NCI-H748 (cell line): ENCODE measurements at regions not wholly inside any gene's neighbourhood (a gene's known extent, or its start where the extent isn't known, plus 50 kb on each side); places are given as distances from the start of the nearest gene placed in this dataset.

Experiments
- DNase-seq: peaks from one replicate; lab custom pipeline; 2025; ENCODE audit not compliant: unreplicated experiment; lab: John Stamatoyannopoulos, UW

GRCh38 chr22:26993886-26994285 is 336.5 kb downstream of the MIAT start:
- DNase-seq, result no peak

- no peak for DNase-seq
Observed at GRCh38 chr22:26994801-26995200, 337.4 kb downstream of the MIAT start.

- DNase-seq, result peak; percentile 13
Observed at GRCh38 chr22:26995235-26995634, 337.8 kb downstream of the MIAT start.

- DNase-seq, result no peak
Observed at GRCh38 chr22:26996154-26996553, 338.8 kb downstream of the MIAT start.

GRCh38 chr22:26998129-26998528 is 340.7 kb downstream of the MIAT start:
- no peak for DNase-seq

- no peak for DNase-seq
Observed at GRCh38 chr22:26998716-26999115, 341.3 kb downstream of the MIAT start.

- DNase-seq, result no peak
Observed at GRCh38 chr22:27003297-27003696, 345.9 kb downstream of the MIAT start.

- no peak for DNase-seq
Observed at GRCh38 chr22:27004434-27004833, 347.0 kb downstream of the MIAT start.

GRCh38 chr22:27008454-27008853 is 351.1 kb downstream of the MIAT start:
- DNase-seq, result no peak

- DNase-seq, result no peak
Observed at GRCh38 chr22:27011133-27011532, 353.7 kb downstream of the MIAT start.

GRCh38 chr22:27011717-27012116 is 354.3 kb downstream of the MIAT start:
- DNase-seq, result no peak

GRCh38 chr22:27019827-27020226 is 362.4 kb downstream of the MIAT start:
- no peak for DNase-seq

- no peak for DNase-seq
Observed at GRCh38 chr22:27022274-27022895, 365.0 kb downstream of the MIAT start.

GRCh38 chr22:27022896-27023361 is 365.5 kb downstream of the MIAT start:
- no peak for DNase-seq

GRCh38 chr22:27023591-27023990 is 366.2 kb downstream of the MIAT start:
- DNase-seq, result no peak

GRCh38 chr22:27024982-27025381 is 367.6 kb downstream of the MIAT start:
- DNase-seq, result no peak

- no peak for DNase-seq
Observed at GRCh38 chr22:27028093-27028492, 370.7 kb downstream of the MIAT start.

GRCh38 chr22:27029584-27030130 is 372.3 kb downstream of the MIAT start:
- DNase-seq, result no peak

- no peak for DNase-seq
Observed at GRCh38 chr22:27032091-27032761, 374.8 kb downstream of the MIAT start.

GRCh38 chr22:27041745-27042310 is 384.4 kb downstream of the MIAT start:
- DNase-seq, result no peak

GRCh38 chr22:27043262-27043661 is 385.9 kb downstream of the MIAT start:
- no peak for DNase-seq
